ENCODE measurements at regions not wholly inside any gene's neighbourhood (a gene's known extent, or its start where the extent isn't known, plus 50 kb on each side); places are given as distances from the start of the nearest gene placed in this dataset.
A peak's percentile ranks its signal among the peaks of the same experiment; 100 is the strongest.

- TF ChIP-seq CTCF (IDR thresholded peaks at IDR 0.05; ENCODE audit: control extremely low read depth, extremely low read depth, low read depth, missing control alignments), result no peak
- ChIA-PET CTCF (interaction anchor here (1.6 to 3.0 kb wide), 8 partner anchors 11 to 40 kb away, joined by 4 to 17 read pairs (median 6); no protein-coding TSS in a partner anchor), POLR2A (no interaction called here)
- DNase-seq (ENCODE audit: extremely low spot score), result no peak
These were observed 114.5 kb upstream of the RPL38 start for GRCh38 chr17:74088934-74089329.

GRCh38 chr17:74089380-74089779, 114.1 kb upstream of the RPL38 start:
- ChIA-PET POLR2A (no interaction called here), CTCF (interaction anchor here (1.0 to 3.0 kb wide), 20 partner anchors 9 to 466 kb away, joined by 3 to 17 read pairs (median 5); no protein-coding TSS in a partner anchor)
- no peak for DNase-seq (ENCODE audit: extremely low spot score)
- no peak for TF ChIP-seq CTCF (IDR thresholded peaks at IDR 0.05; ENCODE audit: control extremely low read depth, extremely low read depth, low read depth, missing control alignments)

GRCh38 chr17:74089869-74090464, 113.5 kb upstream of the RPL38 start:
- CTCF ChIA-PET, result interaction anchor here (0.7 to 3.0 kb wide), 22 partner anchors 9 to 466 kb away, joined by 3 to 17 read pairs (median 4); no protein-coding TSS in a partner anchor
- POLR2A ChIA-PET, result no interaction called here
- DNase-seq (ENCODE audit: extremely low spot score), result peak; percentile 73
- TF ChIP-seq CTCF (IDR thresholded peaks at IDR 0.05; ENCODE audit: control extremely low read depth, extremely low read depth, low read depth, missing control alignments), result peak; percentile 81

- no peak for TF ChIP-seq CTCF (IDR thresholded peaks at IDR 0.05; ENCODE audit: control extremely low read depth, extremely low read depth, low read depth, missing control alignments)
- POLR2A ChIA-PET, result no interaction called here
- CTCF ChIA-PET, result interaction anchor here (1.6 kb wide), 1 partner anchor 9 kb away, joined by 7 read pairs; no protein-coding TSS in a partner anchor
- DNase-seq (ENCODE audit: extremely low spot score), result no peak
These were observed 108.8 kb upstream of the RPL38 start for GRCh38 chr17:74094651-74095050.

GRCh38 chr17:74096456-74096855, 107.0 kb upstream of the RPL38 start:
- ChIA-PET CTCF (no interaction called here), POLR2A (no interaction called here)
- no peak for TF ChIP-seq CTCF (IDR thresholded peaks at IDR 0.05; ENCODE audit: control extremely low read depth, extremely low read depth, low read depth, missing control alignments)
- no peak for DNase-seq (ENCODE audit: extremely low spot score)

- CTCF ChIA-PET, result no interaction called here
- DNase-seq (ENCODE audit: extremely low spot score), result no peak
- POLR2A ChIA-PET, result no interaction called here
- TF ChIP-seq CTCF (IDR thresholded peaks at IDR 0.05; ENCODE audit: control extremely low read depth, extremely low read depth, low read depth, missing control alignments), result no peak
These were observed 105.9 kb upstream of the RPL38 start for GRCh38 chr17:74097450-74098135.

Measured in GM10248 (cell line).